Muscle of back (tissue), 3 donors: ENCODE measurements at regions not wholly inside any gene's neighbourhood (a gene's known extent, or its start where the extent isn't known, plus 50 kb on each side); places are given as distances from the start of the nearest gene placed in this dataset.

Experiments used
- DNase-seq, 3 donors: peaks; one replicate each; pipeline versions ENCODE4 v3.0.0 to v3.0.0-alpha.2; 2013

DNA sequence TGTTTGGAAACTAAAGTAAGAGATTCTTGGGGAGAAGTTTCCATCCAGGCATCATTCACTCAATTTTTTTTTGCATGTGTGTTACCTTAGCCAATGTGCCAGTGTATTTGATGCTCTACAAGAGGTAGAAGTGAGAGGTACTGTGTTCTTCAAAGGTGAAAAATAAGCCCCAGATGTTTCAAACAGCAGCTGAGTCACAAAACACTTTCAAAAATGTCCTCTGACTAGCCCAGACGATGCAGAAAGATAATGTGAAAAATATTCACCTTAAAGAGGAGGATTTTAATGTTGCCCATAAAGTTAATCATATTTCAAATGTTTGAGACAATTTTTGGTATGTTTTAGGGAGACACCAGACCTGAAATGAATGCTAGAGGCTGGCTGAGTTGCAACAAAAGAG is 107.7 kb upstream of the RASGRP1 start:
- no peak for DNase-seq

DNA sequence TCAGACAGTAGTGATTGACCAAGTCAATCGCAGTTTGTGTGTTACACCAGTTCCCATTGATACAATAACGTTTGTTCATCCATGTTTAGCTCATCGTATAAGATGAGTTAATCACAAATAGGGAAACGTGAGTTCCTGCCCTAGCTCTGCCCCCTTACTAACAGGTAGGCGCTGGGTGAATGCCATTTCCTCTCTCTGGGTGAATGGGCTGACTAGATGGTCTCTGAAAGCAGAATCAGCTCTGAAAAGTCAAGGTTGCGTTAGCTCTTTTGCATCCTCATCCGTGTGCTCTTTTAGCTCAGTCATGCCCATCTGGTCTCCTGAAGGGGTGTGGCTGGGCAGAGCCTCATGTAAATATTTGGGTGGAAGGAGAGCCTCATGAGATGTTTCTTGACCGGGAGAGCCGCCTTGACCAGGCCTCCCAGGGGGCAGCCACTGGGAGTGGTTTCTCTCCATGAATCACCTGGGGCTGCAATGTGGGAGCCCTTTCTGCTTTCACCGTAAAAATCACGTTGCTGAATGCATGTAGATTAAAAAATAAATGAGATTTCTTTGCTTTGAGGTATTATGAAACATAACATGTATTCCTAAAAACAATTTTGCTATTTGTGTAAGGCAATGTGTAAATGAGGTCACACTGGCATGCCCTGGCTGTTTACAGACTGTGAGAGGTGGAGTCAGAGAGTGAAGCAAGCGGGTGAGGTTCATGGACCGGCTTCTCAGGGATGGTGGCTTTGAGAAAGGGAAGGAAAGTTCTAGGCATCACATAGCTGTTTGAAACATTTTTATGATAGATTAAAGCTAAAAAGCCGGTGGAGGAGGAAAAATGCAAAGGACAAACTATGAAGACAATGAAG is 108.4 kb upstream of the RASGRP1 start:
- no peak for DNase-seq

DNA sequence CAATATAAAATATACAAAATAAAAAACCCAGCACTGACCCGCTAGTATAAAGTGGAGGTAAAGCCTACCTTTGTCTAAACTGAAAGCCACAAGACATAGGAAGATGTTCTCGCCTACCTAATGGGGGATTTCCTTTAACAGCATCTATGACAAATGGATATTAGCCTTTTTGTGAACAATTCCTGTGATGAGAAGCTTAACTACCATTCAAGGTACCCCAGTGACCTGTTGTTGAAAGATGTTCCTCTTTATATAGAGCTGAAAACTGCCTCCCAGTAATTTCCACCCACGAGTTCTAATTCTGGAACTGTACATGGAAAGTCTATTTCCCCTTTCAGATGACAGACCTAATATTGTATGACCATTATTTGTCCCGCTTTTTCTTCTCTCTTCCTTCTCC is 109.8 kb upstream of the RASGRP1 start:
- DNase-seq: no peak

DNA sequence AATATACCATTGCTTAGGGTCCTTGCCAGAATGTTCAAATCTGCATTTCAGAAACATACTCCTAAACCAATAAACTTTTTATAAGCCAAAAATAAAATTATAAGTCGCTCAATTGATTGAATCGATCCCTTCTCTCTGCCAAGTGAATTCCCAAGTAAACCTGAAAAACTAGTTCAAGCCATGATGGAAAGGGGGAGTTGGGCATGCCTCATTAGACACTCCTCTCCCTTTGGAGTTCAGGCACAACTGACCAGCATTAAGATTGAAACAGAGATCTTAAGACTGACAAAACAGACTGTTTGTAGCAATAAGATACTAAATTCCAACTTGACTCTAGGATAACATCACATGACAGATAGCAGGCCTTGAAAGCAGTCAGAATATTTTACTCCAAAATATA is 113.7 kb upstream of the RASGRP1 start:
- no peak for DNase-seq

DNA sequence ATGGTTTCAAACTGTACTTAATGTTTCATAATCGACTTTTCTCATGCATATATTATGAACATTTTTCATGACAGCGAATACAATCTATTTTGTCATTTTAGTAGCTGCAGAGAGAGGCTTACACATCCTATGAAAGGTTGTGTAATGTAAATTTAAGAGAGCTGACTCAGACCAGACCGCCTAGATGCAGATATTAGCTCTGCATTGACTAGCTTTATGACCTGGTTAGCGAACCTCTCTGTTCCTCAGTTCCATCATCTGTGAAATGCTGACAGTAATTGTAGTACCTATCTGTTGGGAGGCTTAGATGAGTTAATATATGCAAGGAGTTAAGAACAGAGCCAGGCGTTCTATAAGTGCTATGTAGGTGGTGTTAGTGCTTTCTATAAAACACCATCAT is 116.2 kb upstream of the RASGRP1 start:
- DNase-seq: no peak

DNA sequence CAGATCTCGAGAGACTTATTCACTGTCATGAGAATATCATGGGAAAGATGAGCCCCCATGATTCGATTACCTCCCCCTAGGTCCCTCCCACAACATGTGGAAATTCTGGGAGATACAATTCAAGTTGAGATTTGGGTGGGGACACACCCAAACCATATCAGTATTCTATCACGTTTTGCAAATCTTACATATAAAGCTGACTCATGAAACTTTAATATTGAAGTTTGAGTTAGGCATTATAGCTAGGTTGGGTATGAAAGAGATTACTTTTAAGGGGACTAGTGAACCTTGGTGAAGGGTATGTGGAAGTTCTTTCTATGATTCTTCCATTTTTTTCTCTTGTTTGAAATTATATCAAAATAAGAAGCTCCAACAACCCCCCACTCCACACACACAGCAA is 117.7 kb upstream of the RASGRP1 start:
- no peak for DNase-seq

DNA sequence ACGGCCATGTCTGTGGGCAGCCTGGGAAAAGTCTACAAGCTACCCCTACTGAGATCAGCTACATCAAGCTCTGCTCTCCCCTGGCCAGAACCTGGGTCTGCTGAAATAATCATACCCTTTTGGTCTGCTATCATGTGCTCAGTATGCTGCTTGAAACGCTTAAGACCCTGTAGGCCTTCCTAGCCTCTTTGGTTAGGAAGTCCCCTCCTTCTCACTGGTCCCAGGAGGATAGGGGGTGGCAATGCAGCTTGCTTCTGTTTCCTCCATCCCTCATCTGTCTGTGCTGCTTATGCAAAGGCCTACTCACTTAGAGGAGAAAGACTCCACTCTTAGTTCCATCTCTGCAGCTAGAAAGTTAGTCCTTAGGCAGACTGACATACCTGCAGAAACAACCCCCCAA is 118.2 kb upstream of the RASGRP1 start:
- DNase-seq: no peak

DNA sequence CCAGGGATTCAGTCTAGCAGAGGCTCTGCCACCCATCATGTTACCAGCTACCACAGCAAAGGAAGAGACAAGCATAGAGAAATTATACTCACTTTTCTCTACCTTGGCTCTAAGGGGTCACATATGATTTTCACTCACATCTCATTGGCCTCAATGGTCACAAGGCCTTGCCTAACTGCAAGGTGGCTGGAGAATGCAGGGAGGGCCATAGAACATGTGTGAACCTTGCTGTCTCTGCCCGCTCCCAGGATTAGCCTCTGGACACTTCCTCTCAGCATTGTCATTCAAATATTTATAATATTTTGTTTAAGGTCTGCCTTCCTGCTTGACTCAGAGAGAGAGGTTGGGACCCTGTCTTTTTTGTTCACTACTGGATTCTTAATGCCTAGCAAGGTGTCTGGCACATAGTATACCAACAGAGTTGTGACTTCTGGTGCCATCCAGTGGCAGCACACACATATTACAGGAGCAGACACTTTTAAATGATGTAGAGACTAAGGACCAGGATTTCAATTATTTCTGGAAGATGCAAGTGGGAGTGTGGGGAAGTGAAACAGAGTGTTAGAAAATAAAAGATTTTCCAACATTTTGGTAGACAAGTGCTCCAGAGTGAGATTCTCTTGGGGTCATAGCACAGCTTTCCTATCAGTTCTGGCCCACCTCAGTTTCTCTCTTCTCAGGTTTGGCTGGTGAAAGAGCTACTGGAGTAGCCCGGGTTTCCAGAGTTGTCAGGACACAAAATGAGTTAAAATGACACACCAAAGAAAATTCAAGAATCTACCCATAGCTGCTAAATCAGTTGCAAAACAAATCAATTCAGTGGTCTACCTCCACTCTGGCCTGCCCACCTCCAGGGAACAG is 119.0 kb upstream of the RASGRP1 start:
- DNase-seq: peak; percentile 20 to 66 (median 56)

DNA sequence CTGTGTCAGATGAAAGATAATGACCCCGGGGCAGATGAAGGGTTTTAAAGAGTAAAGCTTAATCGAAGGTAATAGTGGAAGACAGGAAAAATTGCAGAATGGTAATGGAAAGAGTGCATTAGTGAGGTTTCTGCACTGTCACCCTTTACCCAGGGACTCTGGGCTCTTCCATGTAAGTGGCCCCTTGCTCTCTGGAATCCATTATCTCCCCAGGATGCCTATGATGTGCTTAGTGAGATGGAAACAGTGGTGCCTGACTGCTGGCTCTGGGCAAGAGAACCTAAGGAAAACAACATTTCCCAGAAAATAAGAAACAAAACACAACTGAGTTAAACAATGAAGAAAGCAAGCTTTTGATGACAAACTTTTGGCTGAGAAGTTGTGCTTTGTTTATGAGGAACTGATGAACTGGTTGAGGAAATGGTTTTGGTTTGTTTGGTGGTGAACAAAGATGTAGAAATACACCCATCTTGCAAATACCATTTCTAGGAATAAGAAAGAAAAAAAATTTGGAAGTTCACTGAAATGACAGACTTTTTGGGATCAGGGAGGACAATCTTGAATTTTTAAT is 119.9 kb upstream of the RASGRP1 start:
- no peak for DNase-seq

DNA sequence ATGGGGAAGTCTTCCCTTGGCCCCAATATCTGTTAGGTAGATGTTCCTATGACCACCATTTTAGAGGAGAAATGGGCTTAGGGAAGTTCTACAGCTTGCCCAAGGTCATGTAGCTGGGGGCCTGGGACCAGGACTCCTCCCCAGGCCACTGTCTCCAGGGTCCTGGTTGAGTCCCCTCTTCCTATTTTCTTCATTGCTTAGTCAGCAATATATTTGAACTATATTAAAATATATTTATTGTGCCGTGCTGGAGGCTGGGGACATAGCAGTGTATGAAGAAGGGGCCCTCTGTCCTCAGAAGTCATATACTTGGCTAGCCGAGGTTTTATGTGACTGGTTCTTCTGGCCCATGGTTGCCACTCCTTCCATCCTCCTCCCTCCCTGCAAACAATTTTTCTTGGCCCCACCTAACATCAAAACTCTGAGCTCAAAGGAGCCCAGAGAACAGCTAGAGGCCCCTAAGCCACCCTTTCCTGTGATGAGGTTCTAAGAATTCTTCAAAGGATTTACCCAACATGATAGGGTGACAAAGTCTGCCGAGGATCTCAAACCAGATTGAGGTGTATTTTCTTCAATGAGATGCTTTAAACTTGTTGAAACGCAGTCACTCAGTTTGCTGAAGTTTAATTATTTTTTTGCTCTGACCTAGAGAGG is 121.2 kb upstream of the RASGRP1 start:
- no peak for DNase-seq

DNA sequence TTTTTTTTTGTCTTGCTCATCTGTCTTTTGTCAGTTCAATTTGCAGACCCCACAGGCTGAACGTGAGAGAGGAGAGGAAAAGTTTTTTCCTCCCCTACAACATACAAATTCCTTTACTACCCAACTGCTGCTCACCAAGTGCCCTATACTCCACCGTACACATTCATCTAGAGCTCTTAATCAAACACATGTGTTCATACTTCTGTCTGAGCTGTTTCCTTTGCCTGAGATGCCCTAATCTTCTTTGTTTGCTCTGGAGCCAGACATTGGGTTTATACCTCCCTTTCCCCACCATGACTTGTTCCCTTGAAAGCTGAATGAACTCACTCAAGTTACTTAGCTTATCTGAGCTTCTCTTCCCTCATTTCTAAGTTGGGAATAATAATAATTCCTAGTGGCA is 122.7 kb upstream of the RASGRP1 start:
- DNase-seq: peak in 1 of 3 donors; percentile 50

DNA sequence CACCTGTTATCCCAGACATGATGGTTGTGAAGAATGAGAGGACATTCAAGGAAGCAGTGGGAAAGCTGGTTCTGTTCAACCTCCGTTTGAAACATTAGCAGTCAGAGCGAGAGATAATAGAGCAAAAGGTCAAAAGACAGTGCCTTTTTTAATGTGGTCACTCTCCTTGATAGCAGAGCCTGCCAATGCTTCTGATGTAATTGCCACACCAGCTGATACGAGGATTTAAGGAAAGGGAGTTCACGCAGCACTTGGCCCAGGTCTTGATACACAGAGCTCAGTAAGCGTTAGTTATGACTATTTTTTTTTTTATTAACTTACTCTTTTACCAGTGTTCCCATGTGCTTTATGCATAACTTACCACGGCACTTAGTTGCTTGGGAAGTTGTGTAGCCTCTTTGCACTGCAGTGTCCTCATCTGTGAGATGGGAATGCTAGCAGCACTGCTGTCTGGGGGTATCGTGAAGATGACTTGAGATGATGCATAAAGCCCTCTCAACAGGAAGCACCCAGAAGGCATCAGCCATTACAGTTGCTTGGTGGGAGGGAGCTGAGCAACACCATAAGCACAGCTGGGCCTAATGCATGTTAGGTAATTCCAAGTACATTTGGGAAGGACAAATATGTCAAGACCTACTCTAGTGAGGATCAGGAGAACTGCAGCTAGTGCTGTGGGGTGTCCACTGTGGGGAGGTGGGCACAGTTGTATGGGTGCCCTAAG is 123.3 kb upstream of the RASGRP1 start:
- no peak for DNase-seq

DNA sequence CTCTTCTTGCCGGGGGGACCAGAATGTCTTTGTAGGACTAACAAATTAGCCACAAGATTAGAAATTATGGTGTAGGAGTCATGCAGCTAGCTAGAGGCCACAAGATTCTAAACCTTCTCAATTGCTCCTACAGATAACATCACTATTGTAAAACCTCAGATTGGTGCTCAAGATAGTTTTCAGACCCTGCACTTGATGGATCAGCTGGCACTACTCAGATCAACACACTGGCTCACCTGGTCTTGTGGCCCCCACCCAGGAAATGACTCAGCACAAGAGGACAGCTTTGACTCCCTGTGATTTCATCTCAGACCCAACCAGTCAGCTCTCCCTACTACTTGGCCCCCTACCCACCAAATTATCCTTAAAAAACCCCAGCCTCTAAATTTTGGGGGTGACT is 124.1 kb upstream of the RASGRP1 start:
- DNase-seq: no peak

DNA sequence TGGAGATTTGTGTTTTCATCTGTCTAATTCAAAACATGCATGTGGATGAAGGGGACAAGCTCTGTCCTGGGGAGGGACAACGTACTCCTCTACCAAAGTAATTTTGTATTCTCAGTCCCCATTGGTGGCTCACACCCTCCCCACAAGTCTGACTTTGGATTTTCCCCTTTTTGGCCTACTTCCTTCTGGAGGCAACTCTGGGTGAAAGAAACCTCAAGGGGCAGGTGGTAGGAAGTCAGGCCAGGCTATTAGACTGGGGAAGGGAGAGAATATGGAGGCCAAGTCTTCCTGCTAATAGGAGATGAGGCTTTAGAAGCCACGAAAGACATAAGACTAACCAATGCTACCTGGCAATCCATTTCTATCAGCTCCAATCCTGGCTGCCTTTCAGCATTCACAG is 124.9 kb upstream of the RASGRP1 start:
- no peak for DNase-seq

DNA sequence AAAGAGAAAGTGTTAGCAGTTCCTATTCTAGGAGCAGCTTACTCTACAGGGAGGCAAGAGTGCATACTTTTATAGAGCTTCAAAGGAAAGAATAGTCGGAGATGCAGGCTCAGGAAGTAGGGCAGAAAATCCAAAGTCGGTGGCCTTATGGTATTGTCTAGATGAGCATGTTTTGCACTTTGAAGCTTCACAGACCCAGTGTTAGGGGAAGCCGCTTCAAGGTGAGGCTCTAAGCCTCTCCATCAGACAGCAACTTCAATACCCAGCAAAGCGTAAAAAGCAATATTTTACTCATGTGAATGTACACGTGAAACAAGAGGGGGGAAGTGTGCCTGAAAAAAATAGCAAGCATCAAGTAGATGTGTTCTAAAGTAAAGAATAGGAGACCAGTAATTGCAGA is 125.6 kb upstream of the RASGRP1 start:
- no peak for DNase-seq

DNA sequence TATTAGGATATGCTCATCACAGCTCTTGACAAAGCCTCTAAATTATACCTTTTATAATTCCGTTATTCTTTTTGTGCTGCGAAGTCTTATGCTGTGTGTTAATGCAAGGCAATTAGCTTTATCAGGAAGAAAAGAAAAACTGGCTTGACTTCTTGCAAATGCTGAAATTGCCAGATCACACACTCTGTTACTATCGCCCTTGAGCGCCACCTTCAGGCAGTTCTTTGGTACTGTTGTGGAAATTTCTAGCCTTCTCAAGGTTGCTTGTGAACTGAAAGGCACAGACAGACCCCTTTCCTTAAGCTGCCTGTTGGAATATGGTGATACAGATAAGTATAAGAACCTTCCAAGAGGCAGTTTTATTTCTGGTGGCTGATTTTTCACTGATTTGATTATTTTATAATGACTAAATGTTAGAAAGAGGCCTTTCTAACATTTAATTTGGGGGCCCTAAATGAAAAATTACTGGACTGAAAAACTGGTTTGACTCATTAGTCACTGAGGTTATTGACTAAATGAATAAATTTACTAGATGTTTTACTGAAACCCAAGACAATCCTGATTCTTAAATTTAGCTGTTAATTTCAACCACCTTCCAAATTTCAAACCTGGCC is 126.2 kb upstream of the RASGRP1 start:
- peak; percentile 54 to 79 (median 70) for DNase-seq

DNA sequence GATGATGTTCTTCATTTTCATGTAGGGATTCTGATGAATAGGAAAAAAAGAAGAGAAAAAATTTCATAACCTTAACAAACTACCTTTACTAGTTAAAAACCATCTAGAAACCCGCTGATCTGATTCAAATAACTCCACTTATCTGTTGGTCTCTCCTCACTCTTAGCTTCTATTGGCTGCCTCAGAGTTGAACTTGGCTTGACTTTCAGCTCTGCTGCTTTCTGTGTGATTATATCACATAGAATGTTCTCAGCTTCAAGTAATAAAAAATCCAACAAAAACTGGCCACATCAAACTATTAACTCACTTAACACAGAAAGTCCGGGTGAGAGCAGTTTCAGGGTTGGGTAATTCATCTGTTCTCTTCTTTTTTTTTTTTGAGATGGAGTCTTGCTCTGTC is 126.8 kb upstream of the RASGRP1 start:
- DNase-seq: no peak

DNA sequence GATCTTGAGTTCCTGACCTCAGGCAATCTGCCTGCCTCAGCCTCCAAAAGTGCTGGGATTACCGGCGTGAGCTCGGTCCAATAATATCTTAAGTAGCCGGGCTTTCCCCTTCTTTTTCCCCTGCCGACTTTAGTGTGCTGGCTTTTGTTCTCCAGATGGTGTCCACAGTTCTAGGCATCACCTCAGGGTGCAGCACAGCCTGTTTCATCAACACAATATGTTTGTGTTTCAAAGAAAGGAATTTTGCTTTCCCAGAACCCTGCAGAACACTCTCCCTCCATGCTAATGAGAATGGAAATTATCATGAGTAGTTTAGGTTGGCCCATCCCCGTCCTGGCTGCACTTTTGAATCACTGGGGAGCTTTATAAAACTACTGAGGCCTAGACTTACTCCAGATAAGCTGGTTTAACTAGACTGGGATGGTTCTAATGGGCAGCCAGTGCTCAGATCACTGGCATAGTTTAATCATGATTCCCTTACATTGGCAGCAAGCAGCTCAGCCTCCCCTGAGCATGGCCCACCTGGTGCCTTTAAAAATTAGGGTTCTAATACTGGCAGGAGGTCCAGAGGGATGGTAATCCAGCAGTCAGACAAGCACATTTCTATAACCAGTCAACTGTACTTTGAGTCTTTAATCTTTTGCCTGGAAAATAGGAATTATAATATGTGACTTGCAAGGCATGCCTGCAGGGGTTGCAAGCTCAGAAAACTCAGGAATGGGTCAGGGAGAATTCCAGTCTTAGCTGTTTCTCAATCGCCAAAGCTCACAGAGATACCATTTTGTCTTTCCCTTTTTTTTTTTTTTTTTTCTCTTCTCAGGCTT is 127.6 kb upstream of the RASGRP1 start:
- DNase-seq: no peak

DNA sequence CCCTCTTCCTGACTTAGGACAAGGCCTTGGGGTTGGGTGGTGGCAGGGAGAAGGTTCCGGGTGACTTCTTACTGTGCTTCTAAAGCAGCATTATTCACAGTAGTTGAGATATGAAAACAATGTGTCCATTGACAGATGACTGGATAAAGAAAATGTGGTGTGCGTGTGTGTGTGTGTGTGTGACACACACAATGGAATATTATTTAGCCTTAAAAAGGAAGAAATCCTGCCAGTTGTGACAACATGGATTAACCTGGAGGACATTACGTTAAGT is 128.1 kb upstream of the RASGRP1 start:
- no peak for DNase-seq
